ENCODE measurements at regions not wholly inside any gene's neighbourhood (a gene's known extent, or its start where the extent isn't known, plus 50 kb on each side); places are given as distances from the start of the nearest gene placed in this dataset.

DNA sequence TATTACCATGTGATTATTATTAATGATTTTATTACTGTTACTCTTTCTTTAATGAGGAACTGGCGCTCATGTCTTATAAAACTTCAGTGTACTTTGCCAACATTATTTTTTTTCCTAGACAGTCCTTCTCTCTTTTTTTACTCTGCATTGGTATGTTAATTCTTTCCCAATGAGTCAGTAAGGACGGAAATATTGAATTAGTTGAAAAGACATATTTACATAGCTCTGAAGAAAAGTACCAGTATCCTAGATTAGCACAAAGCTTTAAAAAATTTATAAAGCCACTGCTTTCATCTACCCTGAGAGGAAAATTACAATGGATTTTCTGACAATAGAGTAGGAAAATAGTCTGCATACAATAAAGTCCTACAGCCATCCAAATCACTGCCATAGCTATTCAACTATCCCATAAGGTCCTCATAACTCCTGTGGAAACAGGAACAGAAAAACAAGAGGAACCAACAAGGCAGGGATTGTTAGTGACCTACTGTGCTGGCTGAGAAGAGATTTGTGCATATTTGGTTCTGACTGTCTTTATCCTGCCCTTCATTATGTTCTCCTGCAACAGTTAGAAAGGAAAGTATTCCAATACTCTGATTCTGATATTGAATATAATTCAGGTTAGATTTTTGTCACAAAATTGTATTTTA lies 314.4 kb downstream of the AASDHPPT start:
- H3K4me1 ChIP-seq (ENCODE audit: control insufficient read depth, insufficient read depth, low read length) = no peaks in the 10 kb centered on the region
- TF ChIP-seq ZNF350 (tag by site-specific recombination; IDR thresholded peaks at IDR 0.05) = no peak
- TF ChIP-seq ZNF114 (tag by site-specific recombination; IDR thresholded peaks at IDR 0.05) = no peak
- TF ChIP-seq, protein P1, sequence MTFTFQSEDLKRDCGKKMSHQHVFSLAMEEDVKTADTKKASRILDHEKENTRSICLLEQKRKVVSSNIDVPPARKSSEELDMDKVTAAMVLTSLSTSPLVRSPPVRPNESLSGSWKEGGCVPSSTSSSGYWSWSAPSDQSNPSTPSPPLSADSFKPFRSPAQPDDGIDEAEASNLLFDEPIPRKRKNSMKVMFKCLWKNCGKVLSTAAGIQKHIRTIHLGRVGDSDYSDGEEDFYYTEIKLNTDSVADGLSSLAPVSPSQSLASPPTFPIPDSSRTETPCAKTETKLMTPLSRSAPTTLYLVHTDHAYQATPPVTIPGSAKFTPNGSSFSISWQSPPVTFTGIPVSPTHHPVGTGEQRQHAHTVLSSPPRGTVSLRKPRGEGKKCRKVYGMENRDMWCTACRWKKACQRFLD (tag by site-specific recombination; IDR thresholded peaks at IDR 0.05) = no peak
- ChIA-PET CTCF (interaction anchor here (0.5 to 0.7 kb wide), 2 partner anchors 40 to 220 kb away, joined by 3 read pairs; no protein-coding TSS in a partner anchor), POLR2A (no interaction called here)
- no peaks in the 10 kb centered on the region for H3K9me3 ChIP-seq (ENCODE audit: control insufficient read depth, insufficient read depth, low read depth, low read length)
- no peak overlapping the region for H3K4me3 ChIP-seq (ENCODE audit: low read depth, low read length)
- no peak overlapping the region for H3K27ac ChIP-seq (ENCODE audit: extremely low read depth, low read depth, low read length)
- H3K36me3 ChIP-seq (ENCODE audit: control insufficient read depth in 2 of 2, insufficient read depth in 1 of 2, low read length in 2 of 2) = no peaks in the 10 kb centered on the region

DNA sequence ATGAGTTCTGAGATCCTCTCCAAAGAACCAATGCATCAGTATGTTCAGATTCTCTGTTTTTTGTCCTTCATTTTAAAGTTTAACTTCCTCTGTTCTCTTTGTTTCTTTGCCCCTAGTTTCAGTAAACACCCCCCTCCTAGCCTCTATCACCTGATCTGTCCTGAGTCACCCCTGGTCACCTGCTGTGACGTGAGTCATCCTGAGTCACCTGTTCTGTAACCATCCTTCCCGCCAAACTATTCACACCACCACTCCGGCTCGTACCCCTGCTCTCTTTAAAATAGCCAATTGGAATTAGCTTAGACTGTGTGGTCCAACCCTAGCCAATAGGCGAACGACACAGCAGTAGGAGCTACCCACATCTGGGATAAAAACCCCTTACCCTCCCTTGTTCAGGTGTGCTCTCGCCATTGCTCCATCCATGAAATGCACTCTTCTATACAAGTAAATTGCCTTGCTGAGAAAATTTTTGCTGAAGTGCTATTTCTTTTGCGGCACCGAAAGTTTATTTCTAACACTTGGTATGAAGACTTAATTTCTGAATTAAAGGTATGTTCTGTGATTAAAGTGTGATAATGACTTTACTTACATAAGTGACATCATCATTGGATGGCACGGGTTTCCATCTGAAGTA lies 318.4 kb downstream of the AASDHPPT start:
- CTCF ChIA-PET = no interaction called here
- H3K4me3 ChIP-seq (ENCODE audit: low read depth, low read length) = no peak overlapping the region
- no peak overlapping the region for H3K27ac ChIP-seq (ENCODE audit: extremely low read depth, low read depth, low read length)
- no peaks in the 10 kb centered on the region for H3K36me3 ChIP-seq (ENCODE audit: control insufficient read depth in 2 of 2, insufficient read depth in 1 of 2, low read length in 2 of 2)
- POLR2A ChIA-PET = no interaction called here
- no peak for TF ChIP-seq ZNF311 (tag by site-specific recombination; IDR thresholded peaks at IDR 0.05; ENCODE audit: borderline replicate concordance)
- peak; percentile 88 for TF ChIP-seq SETDB1 (IDR thresholded peaks at IDR 0.05; ENCODE audit: insufficient read length, low read length)
- H3K9me3 ChIP-seq (ENCODE audit: control insufficient read depth, insufficient read depth, low read depth, low read length) = no peaks in the 10 kb centered on the region
- no peaks in the 10 kb centered on the region for H3K4me1 ChIP-seq (ENCODE audit: control insufficient read depth, insufficient read depth, low read length)

DNA sequence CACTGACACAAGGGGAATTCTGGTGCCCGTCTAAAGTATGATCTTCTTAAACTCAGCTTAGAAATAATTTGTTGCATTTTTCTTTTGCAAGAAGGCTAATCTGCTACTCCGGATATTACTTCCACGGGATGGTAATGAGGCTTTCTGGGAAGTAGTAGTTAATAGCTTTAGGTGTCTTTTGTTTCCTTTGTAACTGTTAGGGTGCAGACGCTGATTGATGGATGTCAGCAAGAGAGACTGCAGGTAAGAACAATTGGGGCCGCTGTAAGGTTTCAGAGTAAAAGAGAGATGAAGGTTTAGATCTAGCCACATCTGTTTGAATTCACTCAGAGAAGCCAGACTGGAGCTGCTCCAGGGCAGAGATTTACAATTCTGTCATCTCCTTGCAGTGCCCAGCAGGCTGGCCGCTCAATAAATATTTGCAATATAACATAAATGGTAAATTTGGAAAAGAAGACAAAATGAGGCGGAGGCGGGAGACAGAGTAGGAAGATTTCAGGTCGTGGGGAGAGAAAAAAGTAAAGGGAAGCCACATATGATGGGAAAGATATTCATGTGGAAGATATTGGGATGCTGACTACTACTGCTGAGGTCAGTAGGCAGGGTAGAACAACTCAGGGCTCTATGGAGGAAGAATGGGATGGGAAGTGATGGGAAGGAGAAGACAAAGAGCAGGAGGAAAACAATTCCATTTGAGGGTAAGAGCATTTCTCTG lies 320.5 kb downstream of the AASDHPPT start:
- no peak for TF ChIP-seq SP7 (tag by site-specific recombination; IDR thresholded peaks at IDR 0.05)
- TF ChIP-seq, protein P2, sequence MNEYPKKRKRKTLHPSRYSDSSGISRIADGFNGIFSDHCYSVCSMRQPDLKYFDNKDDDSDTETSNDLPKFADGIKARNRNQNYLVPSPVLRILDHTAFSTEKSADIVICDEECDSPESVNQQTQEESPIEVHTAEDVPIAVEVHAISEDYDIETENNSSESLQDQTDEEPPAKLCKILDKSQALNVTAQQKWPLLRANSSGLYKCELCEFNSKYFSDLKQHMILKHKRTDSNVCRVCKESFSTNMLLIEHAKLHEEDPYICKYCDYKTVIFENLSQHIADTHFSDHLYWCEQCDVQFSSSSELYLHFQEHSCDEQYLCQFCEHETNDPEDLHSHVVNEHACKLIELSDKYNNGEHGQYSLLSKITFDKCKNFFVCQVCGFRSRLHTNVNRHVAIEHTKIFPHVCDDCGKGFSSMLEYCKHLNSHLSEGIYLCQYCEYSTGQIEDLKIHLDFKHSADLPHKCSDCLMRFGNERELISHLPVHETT (tag by site-specific recombination; IDR thresholded peaks at IDR 0.05) = no peak
- TF ChIP-seq, protein P3, sequence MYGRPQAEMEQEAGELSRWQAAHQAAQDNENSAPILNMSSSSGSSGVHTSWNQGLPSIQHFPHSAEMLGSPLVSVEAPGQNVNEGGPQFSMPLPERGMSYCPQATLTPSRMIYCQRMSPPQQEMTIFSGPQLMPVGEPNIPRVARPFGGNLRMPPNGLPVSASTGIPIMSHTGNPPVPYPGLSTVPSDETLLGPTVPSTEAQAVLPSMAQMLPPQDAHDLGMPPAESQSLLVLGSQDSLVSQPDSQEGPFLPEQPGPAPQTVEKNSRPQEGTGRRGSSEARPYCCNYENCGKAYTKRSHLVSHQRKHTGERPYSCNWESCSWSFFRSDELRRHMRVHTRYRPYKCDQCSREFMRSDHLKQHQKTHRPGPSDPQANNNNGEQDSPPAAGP (tag by site-specific recombination; IDR thresholded peaks at IDR 0.05) = no peak
- TF ChIP-seq ZNF530 (tag by site-specific recombination; IDR thresholded peaks at IDR 0.05; ENCODE audit: low read depth) = no peak
- no peak for TF ChIP-seq ZNF623 (tag by site-specific recombination; IDR thresholded peaks at IDR 0.05)
- TF ChIP-seq ZNF621 (tag by site-specific recombination; IDR thresholded peaks at IDR 0.05) = no peak
- no peak for TF ChIP-seq ZNF223 (tag by site-specific recombination; IDR thresholded peaks at IDR 0.05)
- no peak for TF ChIP-seq KLF16 (tag by site-specific recombination; IDR thresholded peaks at IDR 0.05)
- TF ChIP-seq BCL11A (tag by site-specific recombination; IDR thresholded peaks at IDR 0.05; ENCODE audit: low read depth) = no peak
- H3K4me1 ChIP-seq (ENCODE audit: control insufficient read depth, insufficient read depth, low read length) = no peaks in the 10 kb centered on the region
- no peaks in the 10 kb centered on the region for H3K9me3 ChIP-seq (ENCODE audit: control insufficient read depth, insufficient read depth, low read depth, low read length)
- ChIA-PET POLR2A (no interaction called here), CTCF (interaction anchor here (1.0 kb wide), 1 partner anchor 640 kb away, joined by 3 read pairs; no protein-coding TSS in a partner anchor)
- H3K4me3 ChIP-seq (ENCODE audit: low read depth, low read length) = no peak overlapping the region
- no peak overlapping the region for H3K27ac ChIP-seq (ENCODE audit: extremely low read depth, low read depth, low read length)
- H3K36me3 ChIP-seq (ENCODE audit: control insufficient read depth in 2 of 2, insufficient read depth in 1 of 2, low read length in 2 of 2) = no peaks in the 10 kb centered on the region

All from HEK293 (cell line).